ENCODE measurements at regions not wholly inside any gene's neighbourhood (a gene's known extent, or its start where the extent isn't known, plus 50 kb on each side); places are given as distances from the start of the nearest gene placed in this dataset.

GRCh38 chr12:118760623-118761022 lies 220.7 kb upstream of the SRRM4 start:
- Histone ChIP-seq H3K27me3 (ENCODE audit: control insufficient read depth, insufficient read depth, low read length) (no peaks in the 10 kb centered on the region; the same call in 1 of the 2 replicates), H3K36me3 (replicated peaks; ENCODE audit: control insufficient read depth, insufficient read depth, low read length) (no peaks in the 10 kb centered on the region), H3K4me3 (ENCODE audit: insufficient read depth, low read depth, low read length) (no peak overlapping the region)
- DNase-seq, result no peak

- no peaks in the 10 kb centered on the region for H3K36me3 ChIP-seq (replicated peaks; ENCODE audit: control insufficient read depth, insufficient read depth, low read length)
- DNase-seq, result no peak
- H3K27me3 ChIP-seq (ENCODE audit: control insufficient read depth, insufficient read depth, low read length), result no peaks in the 10 kb centered on the region; the same call in 1 of the 2 replicates
- no peak overlapping the region for H3K4me3 ChIP-seq (ENCODE audit: insufficient read depth, low read depth, low read length)
Observed at GRCh38 chr12:118763234-118763633, 218.1 kb upstream of the SRRM4 start.

GRCh38 chr12:118773956-118774723 lies 207.2 kb upstream of the SRRM4 start:
- peaks cover 21% of the 10 kb centered on the region for H3K27me3 ChIP-seq (ENCODE audit: control insufficient read depth, insufficient read depth, low read length)
- peak overlapping the region; percentile 38; the same call in 1 of the 2 replicates for H3K4me3 ChIP-seq (ENCODE audit: insufficient read depth, low read depth, low read length)
- peak; percentile 89 for DNase-seq
- H3K36me3 ChIP-seq (replicated peaks; ENCODE audit: control insufficient read depth, insufficient read depth, low read length), result no peaks in the 10 kb centered on the region

GRCh38 chr12:118777504-118777903 lies 203.8 kb upstream of the SRRM4 start:
- no peak for DNase-seq
- H3K27me3 ChIP-seq (ENCODE audit: control insufficient read depth, insufficient read depth, low read length), result peaks cover 20% of the 10 kb centered on the region
- no peaks in the 10 kb centered on the region for H3K36me3 ChIP-seq (replicated peaks; ENCODE audit: control insufficient read depth, insufficient read depth, low read length)
- H3K4me3 ChIP-seq (ENCODE audit: insufficient read depth, low read depth, low read length), result no peak overlapping the region

- H3K36me3 ChIP-seq (replicated peaks; ENCODE audit: control insufficient read depth, insufficient read depth, low read length), result no peaks in the 10 kb centered on the region
- no peak for DNase-seq
- H3K4me3 ChIP-seq (ENCODE audit: insufficient read depth, low read depth, low read length), result no peak overlapping the region
- peaks cover 20% of the 10 kb centered on the region for H3K27me3 ChIP-seq (ENCODE audit: control insufficient read depth, insufficient read depth, low read length)
Observed at GRCh38 chr12:118778077-118778476, 203.3 kb upstream of the SRRM4 start.

- peaks cover 2% of the 10 kb centered on the region; the same call in 1 of the 2 replicates for H3K27me3 ChIP-seq (ENCODE audit: control insufficient read depth, insufficient read depth, low read length)
- H3K4me3 ChIP-seq (ENCODE audit: insufficient read depth, low read depth, low read length), result no peak overlapping the region
- no peaks in the 10 kb centered on the region for H3K36me3 ChIP-seq (replicated peaks; ENCODE audit: control insufficient read depth, insufficient read depth, low read length)
- DNase-seq, result no peak
Observed at GRCh38 chr12:118780939-118781338, 200.4 kb upstream of the SRRM4 start.

GRCh38 chr12:118781692-118782091 lies 199.6 kb upstream of the SRRM4 start:
- no peak overlapping the region for H3K4me3 ChIP-seq (ENCODE audit: insufficient read depth, low read depth, low read length)
- DNase-seq, result no peak
- no peaks in the 10 kb centered on the region for H3K36me3 ChIP-seq (replicated peaks; ENCODE audit: control insufficient read depth, insufficient read depth, low read length)
- H3K27me3 ChIP-seq (ENCODE audit: control insufficient read depth, insufficient read depth, low read length), result no peaks in the 10 kb centered on the region; the same call in 1 of the 2 replicates

- H3K4me3 ChIP-seq (ENCODE audit: insufficient read depth, low read depth, low read length), result no peak overlapping the region
- no peaks in the 10 kb centered on the region; the same call in 1 of the 2 replicates for H3K27me3 ChIP-seq (ENCODE audit: control insufficient read depth, insufficient read depth, low read length)
- no peaks in the 10 kb centered on the region for H3K36me3 ChIP-seq (replicated peaks; ENCODE audit: control insufficient read depth, insufficient read depth, low read length)
- no peak for DNase-seq
Observed at GRCh38 chr12:118783703-118784102, 197.6 kb upstream of the SRRM4 start.

- H3K27me3 ChIP-seq (ENCODE audit: control insufficient read depth, insufficient read depth, low read length), result no peaks in the 10 kb centered on the region; the same call in 1 of the 2 replicates
- DNase-seq, result no peak
Observed at GRCh38 chr12:118790578-118790977, 190.8 kb upstream of the SRRM4 start.

GRCh38 chr12:118813778-118814357 lies 167.5 kb upstream of the SRRM4 start:
- Histone ChIP-seq H3K4me3 (ENCODE audit: insufficient read depth, low read depth, low read length) (no peak overlapping the region), H3K36me3 (replicated peaks; ENCODE audit: control insufficient read depth, insufficient read depth, low read length) (no peaks in the 10 kb centered on the region), H3K27me3 (ENCODE audit: control insufficient read depth, insufficient read depth, low read length) (no peaks in the 10 kb centered on the region)
- DNase-seq, result peak; percentile 41

More at GRCh38 chr12:118790578-118790977, 190.8 kb upstream of the SRRM4 start:
- Histone ChIP-seq H3K36me3 (replicated peaks; ENCODE audit: control insufficient read depth, insufficient read depth, low read length) (no peaks in the 10 kb centered on the region), H3K4me3 (ENCODE audit: insufficient read depth, low read depth, low read length) (no peak overlapping the region)

GRCh38 chr12:118816296-118816695 lies 165.0 kb upstream of the SRRM4 start:
- Histone ChIP-seq H3K27me3 (ENCODE audit: control insufficient read depth, insufficient read depth, low read length) (no peaks in the 10 kb centered on the region), H3K4me3 (ENCODE audit: insufficient read depth, low read depth, low read length) (no peak overlapping the region), H3K36me3 (replicated peaks; ENCODE audit: control insufficient read depth, insufficient read depth, low read length) (no peaks in the 10 kb centered on the region)
- no peak for DNase-seq

- DNase-seq, result peak; percentile 54
- H3K4me3 ChIP-seq (ENCODE audit: insufficient read depth, low read depth, low read length), result no peak overlapping the region
- H3K27me3 ChIP-seq (ENCODE audit: control insufficient read depth, insufficient read depth, low read length), result peaks cover 1% of the 10 kb centered on the region; the same call in 1 of the 2 replicates
- no peaks in the 10 kb centered on the region for H3K36me3 ChIP-seq (replicated peaks; ENCODE audit: control insufficient read depth, insufficient read depth, low read length)
Observed at GRCh38 chr12:118821386-118821925, 159.9 kb upstream of the SRRM4 start.

- Histone ChIP-seq H3K27me3 (ENCODE audit: control insufficient read depth, insufficient read depth, low read length) (peaks cover 1% of the 10 kb centered on the region; the same call in 1 of the 2 replicates), H3K36me3 (replicated peaks; ENCODE audit: control insufficient read depth, insufficient read depth, low read length) (no peaks in the 10 kb centered on the region), H3K4me3 (ENCODE audit: insufficient read depth, low read depth, low read length) (no peak overlapping the region)
- DNase-seq, result no peak
Observed at GRCh38 chr12:118822512-118822911, 158.8 kb upstream of the SRRM4 start.

GRCh38 chr12:118827047-118827446 lies 154.3 kb upstream of the SRRM4 start:
- no peak overlapping the region for H3K4me3 ChIP-seq (ENCODE audit: insufficient read depth, low read depth, low read length)
- no peaks in the 10 kb centered on the region for H3K36me3 ChIP-seq (replicated peaks; ENCODE audit: control insufficient read depth, insufficient read depth, low read length)
- no peak for DNase-seq
- peaks cover 1% of the 10 kb centered on the region; the same call in 1 of the 2 replicates for H3K27me3 ChIP-seq (ENCODE audit: control insufficient read depth, insufficient read depth, low read length)

- H3K4me3 ChIP-seq (ENCODE audit: insufficient read depth, low read depth, low read length), result no peak overlapping the region
- peaks cover 1% of the 10 kb centered on the region; the same call in 1 of the 2 replicates for H3K27me3 ChIP-seq (ENCODE audit: control insufficient read depth, insufficient read depth, low read length)
- no peaks in the 10 kb centered on the region for H3K36me3 ChIP-seq (replicated peaks; ENCODE audit: control insufficient read depth, insufficient read depth, low read length)
- no peak for DNase-seq
Observed at GRCh38 chr12:118827606-118828005, 153.7 kb upstream of the SRRM4 start.

Data from H7 (cell line).